ENCODE measurements at regions not wholly inside any gene's neighbourhood (a gene's known extent, or its start where the extent isn't known, plus 50 kb on each side); places are given as distances from the start of the nearest gene placed in this dataset.

DNA sequence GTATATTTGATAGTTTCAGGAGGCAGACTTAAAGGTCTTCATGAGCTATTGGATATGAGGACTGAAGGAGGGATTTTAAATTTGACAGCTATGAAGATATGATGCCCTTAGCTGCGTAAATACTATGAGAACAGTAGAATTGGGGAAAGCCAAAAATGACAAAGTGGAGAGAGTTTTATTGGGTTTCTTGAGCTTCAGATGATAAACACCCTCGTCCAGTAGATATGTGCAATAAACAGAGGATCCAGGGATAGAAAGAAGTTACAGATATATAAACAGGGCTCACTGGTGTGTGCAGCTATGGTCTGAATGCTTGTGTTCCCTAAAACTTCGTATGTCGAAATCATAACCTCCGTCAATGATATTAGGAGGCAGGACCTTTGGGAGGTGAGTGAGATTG lies 131.3 kb downstream of the INHBA start:
- TF ChIP-seq, protein P1, sequence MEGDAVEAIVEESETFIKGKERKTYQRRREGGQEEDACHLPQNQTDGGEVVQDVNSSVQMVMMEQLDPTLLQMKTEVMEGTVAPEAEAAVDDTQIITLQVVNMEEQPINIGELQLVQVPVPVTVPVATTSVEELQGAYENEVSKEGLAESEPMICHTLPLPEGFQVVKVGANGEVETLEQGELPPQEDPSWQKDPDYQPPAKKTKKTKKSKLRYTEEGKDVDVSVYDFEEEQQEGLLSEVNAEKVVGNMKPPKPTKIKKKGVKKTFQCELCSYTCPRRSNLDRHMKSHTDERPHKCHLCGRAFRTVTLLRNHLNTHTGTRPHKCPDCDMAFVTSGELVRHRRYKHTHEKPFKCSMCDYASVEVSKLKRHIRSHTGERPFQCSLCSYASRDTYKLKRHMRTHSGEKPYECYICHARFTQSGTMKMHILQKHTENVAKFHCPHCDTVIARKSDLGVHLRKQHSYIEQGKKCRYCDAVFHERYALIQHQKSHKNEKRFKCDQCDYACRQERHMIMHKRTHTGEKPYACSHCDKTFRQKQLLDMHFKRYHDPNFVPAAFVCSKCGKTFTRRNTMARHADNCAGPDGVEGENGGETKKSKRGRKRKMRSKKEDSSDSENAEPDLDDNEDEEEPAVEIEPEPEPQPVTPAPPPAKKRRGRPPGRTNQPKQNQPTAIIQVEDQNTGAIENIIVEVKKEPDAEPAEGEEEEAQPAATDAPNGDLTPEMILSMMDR (IDR thresholded peaks at IDR 0.05): no peak
- TF ChIP-seq EZH2 (IDR thresholded peaks at IDR 0.05) (no peak), EZH2phosphoT487 (IDR thresholded peaks at IDR 0.05) (peak; percentile 3)
- peaks cover 5% of the 10 kb centered on the region for H3F3A ChIP-seq (ENCODE audit: low read depth)
- H3K4me3 ChIP-seq: no peak overlapping the region
- Mint-ChIP-seq H3K9me3 (no peaks in the 10 kb centered on the region), H3K4me3 (no peak overlapping the region), H3K27ac (no peak overlapping the region), H3K4me1 (peaks cover 10% of the 10 kb centered on the region), H3K36me3 (no peaks in the 10 kb centered on the region), H3K27me3 (ENCODE audit: insufficient read depth, low read depth) (peaks cover 3% of the 10 kb centered on the region)
- no peaks in the 10 kb centered on the region for H3K79me2 ChIP-seq (ENCODE audit: low read depth)
- H2AFZ ChIP-seq (replicated peaks): no peak overlapping the region
- DNase-seq (ENCODE audit: low spot score): no peak
- no peak overlapping the region for H3K27ac ChIP-seq
- H3K27me3 ChIP-seq: peaks cover 40% of the 10 kb centered on the region
- H4K20me1 ChIP-seq (ENCODE audit: low read depth): peaks cover 4% of the 10 kb centered on the region
- peaks cover 19% of the 10 kb centered on the region for H3K4me1 ChIP-seq
- H3K9ac ChIP-seq: no peak overlapping the region
- H3K4me2 ChIP-seq: no peak overlapping the region
- no peaks in the 10 kb centered on the region for H3K36me3 ChIP-seq
- no peaks in the 10 kb centered on the region for H3K9me3 ChIP-seq (ENCODE audit: low read depth)

DNA sequence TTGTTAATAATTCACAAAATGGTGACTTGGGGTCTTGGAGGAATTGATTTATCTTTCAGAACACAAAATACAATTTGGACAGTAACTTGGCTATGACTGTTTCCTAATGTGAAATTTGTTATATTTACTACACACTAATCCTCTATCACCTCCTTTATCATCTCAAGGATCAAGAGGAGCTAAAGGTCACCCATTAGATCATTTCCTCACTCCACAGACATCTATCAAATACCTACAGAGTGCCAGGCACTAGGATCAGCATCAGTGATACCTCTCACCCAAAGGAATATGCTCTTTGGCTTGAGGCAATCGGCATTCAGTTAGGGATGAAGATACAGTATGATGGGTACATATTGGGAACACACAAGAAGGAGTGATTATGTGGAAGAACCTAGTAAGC lies 132.1 kb downstream of the INHBA start:
- Histone ChIP-seq H2AFZ (replicated peaks) (no peak overlapping the region), H4K20me1 (ENCODE audit: low read depth) (peaks cover 4% of the 10 kb centered on the region), H3K4me3 (no peak overlapping the region), H3F3A (ENCODE audit: low read depth) (peaks cover 5% of the 10 kb centered on the region), H3K36me3 (no peaks in the 10 kb centered on the region), H3K4me2 (no peak overlapping the region), H3K27me3 (peaks cover 40% of the 10 kb centered on the region), H3K9ac (no peak overlapping the region), H3K4me1 (peaks cover 23% of the 10 kb centered on the region), H3K27ac (no peak overlapping the region), H3K9me3 (ENCODE audit: low read depth) (no peaks in the 10 kb centered on the region), H3K79me2 (ENCODE audit: low read depth) (no peaks in the 10 kb centered on the region)
- no peak for DNase-seq (ENCODE audit: low spot score)
- Mint-ChIP-seq H3K27ac (no peak overlapping the region), H3K4me1 (peaks cover 10% of the 10 kb centered on the region), H3K27me3 (ENCODE audit: insufficient read depth, low read depth) (peaks cover 3% of the 10 kb centered on the region), H3K9me3 (no peaks in the 10 kb centered on the region), H3K4me3 (no peak overlapping the region), H3K36me3 (no peaks in the 10 kb centered on the region)
- TF ChIP-seq EZH2phosphoT487 (IDR thresholded peaks at IDR 0.05) (no peak), EZH2 (IDR thresholded peaks at IDR 0.05) (no peak)
- TF ChIP-seq, protein P1 (IDR thresholded peaks at IDR 0.05): no peak

DNA sequence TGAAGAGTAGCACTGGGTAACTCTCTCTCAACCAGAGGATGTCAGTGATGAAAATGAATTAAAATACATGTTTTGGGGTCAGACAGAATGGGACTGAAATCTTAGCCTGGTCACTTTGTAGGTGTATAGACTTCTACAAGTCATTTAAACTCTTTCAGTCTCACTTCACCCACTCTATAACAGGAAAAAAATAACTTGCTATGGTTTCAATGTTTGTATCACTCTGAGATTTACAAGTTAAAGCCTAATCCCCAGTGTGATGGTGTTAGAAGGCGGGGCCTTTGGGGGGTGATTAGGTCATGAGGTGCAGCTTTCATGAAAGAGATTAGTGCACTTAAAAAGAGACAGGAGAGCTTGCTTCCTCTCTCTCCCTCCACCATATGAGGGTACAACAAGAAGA lies 134.8 kb downstream of the INHBA start:
- Histone ChIP-seq H3K4me3 (no peak overlapping the region), H3K27me3 (peaks cover 30% of the 10 kb centered on the region), H3K79me2 (ENCODE audit: low read depth) (no peaks in the 10 kb centered on the region), H3K4me2 (no peak overlapping the region), H3K36me3 (no peaks in the 10 kb centered on the region), H3F3A (ENCODE audit: low read depth) (peaks cover 5% of the 10 kb centered on the region), H3K9ac (no peak overlapping the region), H3K9me3 (ENCODE audit: low read depth) (no peaks in the 10 kb centered on the region), H3K27ac (no peak overlapping the region), H4K20me1 (ENCODE audit: low read depth) (peaks cover 4% of the 10 kb centered on the region), H3K4me1 (peaks cover 33% of the 10 kb centered on the region), H2AFZ (replicated peaks) (no peak overlapping the region)
- TF ChIP-seq, protein P1 (IDR thresholded peaks at IDR 0.05): no peak
- TF ChIP-seq EZH2phosphoT487 (IDR thresholded peaks at IDR 0.05): no peak
- TF ChIP-seq EZH2 (IDR thresholded peaks at IDR 0.05): no peak
- no peak for DNase-seq (ENCODE audit: low spot score)
- Mint-ChIP-seq H3K36me3 (no peaks in the 10 kb centered on the region), H3K4me1 (peaks cover 10% of the 10 kb centered on the region), H3K27ac (no peak overlapping the region), H3K27me3 (ENCODE audit: insufficient read depth, low read depth) (peaks cover 3% of the 10 kb centered on the region), H3K9me3 (no peaks in the 10 kb centered on the region), H3K4me3 (no peak overlapping the region)

All from neural progenitor cell (in vitro differentiated cells).